SK-N-SH treated with all-trans-retinoic acid at 6 μM for 48 hours (cell line): ENCODE measurements at regions not wholly inside any gene's neighbourhood (a gene's known extent, or its start where the extent isn't known, plus 50 kb on each side); places are given as distances from the start of the nearest gene placed in this dataset.
A peak's percentile ranks its signal among the peaks of the same experiment; 100 is the strongest.

Experiments
- ATAC-seq: fragments of 200-7000 bp; cut with Tn5 transposase; 3 replicates; pipeline ENCODE4 v1.9.1; 2020; ENCODE audit warnings: mild to moderate bottlenecking, moderate library complexity
- ARNTL ChIP-seq: fragments of 450-650 bp; formaldehyde crosslinking; IDR thresholded peaks from 2 replicates; pipeline ENCODE4 v1.5.0; 2020; ENCODE audit warnings: low read depth, mild to moderate bottlenecking, moderate library complexity, borderline replicate concordance
- BACH2 ChIP-seq: fragments of 250-450 bp; sonication (Bioruptor Pico); IDR thresholded peaks from 2 replicates; pipeline ENCODE4 v1.9.0; 2021; ENCODE audit warnings: mild to moderate bottlenecking, borderline replicate concordance
- CREB5 ChIP-seq: fragments of 250-450 bp; sonication (Bioruptor Pico); IDR thresholded peaks from 2 replicates; pipeline ENCODE4 v1.5.1; 2020; ENCODE audit warnings: low read depth, mild to moderate bottlenecking, moderate library complexity
- CSDC2 ChIP-seq: fragments of 250-450 bp; sonication (Bioruptor Pico); IDR thresholded peaks from 2 replicates; pipeline ENCODE4 v1.5.0; 2020; ENCODE audit warnings: mild to moderate bottlenecking, moderate library complexity
- CSRNP3 ChIP-seq: fragments of 250-450 bp; sonication (Bioruptor Pico); IDR thresholded peaks from 2 replicates; pipeline ENCODE4 v1.5.1; 2021; ENCODE audit warnings: mild to moderate bottlenecking, moderate library complexity
- ESRRG ChIP-seq: fragments of 250-450 bp; sonication (Bioruptor Pico); IDR thresholded peaks from 2 replicates; pipeline ENCODE4 v1.6.1; 2021; ENCODE audit warnings: mild to moderate bottlenecking
- GLIS3 ChIP-seq: fragments of 250-450 bp; sonication (Bioruptor Pico); IDR thresholded peaks from 2 replicates; pipeline ENCODE4 v1.5.0; 2020; ENCODE audit warnings: mild to moderate bottlenecking, moderate library complexity
- ISL1 ChIP-seq: fragments of 250-450 bp; sonication (Bioruptor Pico); IDR thresholded peaks from 2 replicates; pipeline ENCODE4 v2.1.2; 2022; ENCODE audit warnings: mild to moderate bottlenecking, moderate library complexity
- OSR1 ChIP-seq: fragments of 250-450 bp; sonication (Bioruptor Pico); IDR thresholded peaks from 2 replicates; pipeline ENCODE4 v1.8.0; 2022; ENCODE audit warnings: moderate library complexity, mild to moderate bottlenecking, inconsistent platforms
- PATZ1 ChIP-seq: fragments of 250-450 bp; sonication (Bioruptor Pico); IDR thresholded peaks from 2 replicates; pipeline ENCODE4 v1.8.0; 2020; ENCODE audit warnings: mild to moderate bottlenecking, moderate library complexity, borderline replicate concordance
- POU6F1 ChIP-seq: fragments of 250-450 bp; sonication (Bioruptor Pico); IDR thresholded peaks from 2 replicates; pipeline ENCODE4 v1.8.0; 2021; ENCODE audit warnings: low read depth, mild to moderate bottlenecking, moderate library complexity, borderline replicate concordance
- RARB ChIP-seq: fragments of 250-450 bp; sonication (Bioruptor Pico); IDR thresholded peaks from 2 replicates; pipeline ENCODE4 v1.8.0; 2021; ENCODE audit warnings: mild to moderate bottlenecking, moderate library complexity
- SNAI2 ChIP-seq: fragments of 250-450 bp; sonication (Bioruptor Pico); IDR thresholded peaks from 2 replicates; pipeline ENCODE4 v1.5.0; 2020; ENCODE audit warnings: mild to moderate bottlenecking, moderate library complexity
- TCF4 ChIP-seq: fragments of 250-450 bp; sonication (Bioruptor Pico); IDR thresholded peaks from 2 replicates; pipeline ENCODE4 v1.8.0; 2021; ENCODE audit warnings: mild to moderate bottlenecking, moderate library complexity, borderline replicate concordance
- TOX ChIP-seq: fragments of 250-450 bp; sonication (Bioruptor Pico); IDR thresholded peaks from 2 replicates; pipeline ENCODE4 v1.8.0; 2021; ENCODE audit warnings: mild to moderate bottlenecking, moderate library complexity, borderline replicate concordance
- ZC3H10 ChIP-seq: fragments of 250-450 bp; sonication (Bioruptor Pico); IDR thresholded peaks from 2 replicates; pipeline ENCODE4 v1.5.1; 2021; ENCODE audit warnings: mild to moderate bottlenecking, moderate library complexity
- ZFP3 ChIP-seq: fragments of 250-450 bp; sonication (Bioruptor Pico); IDR thresholded peaks from 2 replicates; pipeline ENCODE4 v1.5.0; 2020; ENCODE audit warnings: mild to moderate bottlenecking, moderate library complexity
- ZNF565 ChIP-seq: fragments of 450-650 bp; formaldehyde crosslinking; conservative IDR thresholded peaks from 2 replicates; pipeline ENCODE4 v1.5.0; 2020; ENCODE audit warnings: low read depth, mild to moderate bottlenecking, moderate library complexity
- ZNF70 ChIP-seq: fragments of 450-650 bp; formaldehyde crosslinking; IDR thresholded peaks from 2 replicates; pipeline ENCODE4 v1.5.0; 2020; ENCODE audit warnings: mild to moderate bottlenecking, moderate library complexity
- ZNF8 ChIP-seq: fragments of 450-650 bp; formaldehyde crosslinking; IDR thresholded peaks from 2 replicates; pipeline ENCODE4 v1.5.0; 2020; ENCODE audit warnings: mild to moderate bottlenecking, moderate library complexity

- TF ChIP-seq ZNF8 (CRISPR knock-in tag) (no peak), ISL1 (CRISPR knock-in tag) (no peak), CSRNP3 (CRISPR knock-in tag) (no peak), TCF4 (CRISPR knock-in tag) (no peak), ESRRG (no peak), SNAI2 (CRISPR knock-in tag) (no peak), CSDC2 (CRISPR knock-in tag) (no peak), POU6F1 (no peak), TOX (CRISPR knock-in tag) (no peak), ZNF565 (CRISPR knock-in tag) (no peak), GLIS3 (CRISPR knock-in tag) (no peak), PATZ1 (CRISPR knock-in tag) (no peak), OSR1 (no peak), ZNF70 (CRISPR knock-in tag) (no peak), BACH2 (CRISPR knock-in tag) (no peak), RARB (CRISPR knock-in tag) (no peak), ZC3H10 (no peak)
- ATAC-seq, result peak; percentile 67
Observed at GRCh38 chr5:121731377-121731776, 120.3 kb upstream of the FTMT start.

GRCh38 chr5:121735618-121736017 lies 116.1 kb upstream of the FTMT start:
- no peak for TF ChIP-seq ESRRG
- no peak for TF ChIP-seq ZFP3
- no peak for ATAC-seq

- no peak for ATAC-seq
- TF ChIP-seq OSR1, result no peak
- TF ChIP-seq ZNF70 (CRISPR knock-in tag), result no peak
Observed at GRCh38 chr5:121737120-121737519, 114.6 kb upstream of the FTMT start.

GRCh38 chr5:121741156-121741555 lies 110.5 kb upstream of the FTMT start:
- ATAC-seq, result no peak
- no peak for TF ChIP-seq SNAI2 (CRISPR knock-in tag)
- TF ChIP-seq BACH2 (CRISPR knock-in tag), result no peak
- no peak for TF ChIP-seq ZC3H10
- TF ChIP-seq ISL1 (CRISPR knock-in tag), result no peak
- TF ChIP-seq ESRRG, result no peak
- no peak for TF ChIP-seq ARNTL (CRISPR knock-in tag)

- TF ChIP-seq GLIS3 (CRISPR knock-in tag), result no peak
- no peak for TF ChIP-seq ZC3H10
- TF ChIP-seq ESRRG, result no peak
- no peak for TF ChIP-seq BACH2 (CRISPR knock-in tag)
- TF ChIP-seq CSDC2 (CRISPR knock-in tag), result no peak
- TF ChIP-seq, all 23 proteins: peak for 0
- no peak for ATAC-seq
Observed at GRCh38 chr5:121744577-121744976, 107.1 kb upstream of the FTMT start.

- no peak for ATAC-seq
- TF ChIP-seq CREB5 (no peak), OSR1 (no peak), ZFP3 (no peak), BACH2 (CRISPR knock-in tag) (no peak)
Observed at GRCh38 chr5:121745407-121745806, 106.3 kb upstream of the FTMT start.
